ENCODE measurements at regions not wholly inside any gene's neighbourhood (a gene's known extent, or its start where the extent isn't known, plus 50 kb on each side); places are given as distances from the start of the nearest gene placed in this dataset.

- no peak overlapping the region for H3K4me3 ChIP-seq (ENCODE audit: low read depth, low read length)
- TF ChIP-seq CTCF (IDR thresholded peaks at IDR 0.05; ENCODE audit: low read depth, low read length), result no peak
Measured at GRCh38 chr2:9708683-9709538, 78.1 kb upstream of the YWHAQ start.

- no peak for TF ChIP-seq CTCF (IDR thresholded peaks at IDR 0.05; ENCODE audit: low read depth, low read length)
- no peak overlapping the region for H3K4me3 ChIP-seq (ENCODE audit: low read depth, low read length)
Measured at GRCh38 chr2:9709539-9710285, 78.9 kb upstream of the YWHAQ start.

- no peak overlapping the region for H3K4me3 ChIP-seq (ENCODE audit: low read depth, low read length)
- TF ChIP-seq CTCF (IDR thresholded peaks at IDR 0.05; ENCODE audit: low read depth, low read length), result no peak
Measured at GRCh38 chr2:9710311-9710710, 79.5 kb upstream of the YWHAQ start.

- TF ChIP-seq CTCF (IDR thresholded peaks at IDR 0.05; ENCODE audit: low read depth, low read length), result no peak
- H3K4me3 ChIP-seq (ENCODE audit: low read depth, low read length), result no peak overlapping the region
Measured at GRCh38 chr2:9712263-9712662, 81.5 kb upstream of the YWHAQ start.

GRCh38 chr2:9714630-9715214 lies 83.9 kb upstream of the YWHAQ start:
- no peak for TF ChIP-seq CTCF (IDR thresholded peaks at IDR 0.05; ENCODE audit: low read depth, low read length)
- no peak overlapping the region for H3K4me3 ChIP-seq (ENCODE audit: low read depth, low read length)

GRCh38 chr2:9715238-9715637 lies 84.4 kb upstream of the YWHAQ start:
- H3K4me3 ChIP-seq (ENCODE audit: low read depth, low read length), result no peak overlapping the region
- no peak for TF ChIP-seq CTCF (IDR thresholded peaks at IDR 0.05; ENCODE audit: low read depth, low read length)

Measured in WI38 (cell line).